ENCODE measurements at regions not wholly inside any gene's neighbourhood (a gene's known extent, or its start where the extent isn't known, plus 50 kb on each side); places are given as distances from the start of the nearest gene placed in this dataset.

DNA sequence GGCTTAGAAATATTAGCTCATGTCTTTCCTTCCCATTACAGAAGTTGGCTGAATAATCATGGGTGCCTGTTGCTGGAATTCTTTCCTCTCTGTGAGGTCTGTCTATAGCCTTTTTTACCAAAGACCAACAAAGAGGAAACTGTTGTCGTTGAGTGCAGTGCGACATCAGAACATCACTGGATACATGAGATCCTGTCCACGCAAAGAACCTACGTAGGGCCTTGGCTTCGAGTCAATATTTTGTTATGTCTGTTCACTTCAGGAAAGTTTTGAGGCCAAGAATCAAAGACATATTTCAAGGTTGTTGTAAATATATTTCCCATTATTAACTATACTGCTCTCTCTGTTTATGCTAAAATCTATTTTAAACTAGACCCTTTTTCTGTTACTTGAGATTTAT, 101.5 kb upstream of the IL12A start:
- intact Hi-C loops (cut with DNase I) = no loop called here
- Histone ChIP-seq H3K4me1 (peaks cover 3 to 23% of the 10 kb centered on the region in 2 donors), H3K9me3 (no peaks in the 10 kb centered on the region), H3K36me3 (peaks cover 0 to 7% of the 10 kb centered on the region in 2 donors), H3K27ac (no peak overlapping the region), H3K27me3 (no peaks in the 10 kb centered on the region), H3K4me3 (no peak overlapping the region)
- no peak for DNase-seq (ENCODE audit: low spot score in 2 of 2)
- TF ChIP-seq CTCF (IDR thresholded peaks at IDR 0.05) = no peak

DNA sequence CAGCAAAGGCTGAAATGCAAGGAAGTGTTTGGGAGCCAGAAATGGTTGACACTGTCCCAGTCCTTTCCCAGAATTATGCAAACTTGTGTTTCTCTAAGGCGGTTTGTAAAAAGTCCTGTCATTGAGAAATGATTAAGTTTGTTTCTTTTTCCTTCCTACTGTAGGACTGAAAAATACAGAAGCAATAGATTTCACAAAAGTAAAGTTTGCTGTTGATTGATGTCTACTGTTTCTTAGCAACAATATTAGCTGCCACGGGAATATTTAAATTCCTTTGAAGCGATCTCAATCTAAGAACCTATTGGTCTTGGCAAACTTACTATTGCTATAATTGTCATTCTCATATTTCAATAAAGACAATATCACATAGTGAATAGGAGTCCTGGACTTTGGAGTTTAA, 100.7 kb upstream of the IL12A start:
- no peak overlapping the region for H3K4me3 ChIP-seq
- H3K36me3 ChIP-seq = peaks cover 1 to 7% of the 10 kb centered on the region in 2 donors
- no peak for DNase-seq (ENCODE audit: low spot score in 2 of 2)
- no peaks in the 10 kb centered on the region for H3K9me3 ChIP-seq
- intact Hi-C loops (cut with DNase I) = no loop called here
- no peak for TF ChIP-seq CTCF (IDR thresholded peaks at IDR 0.05)
- H3K27me3 ChIP-seq = no peaks in the 10 kb centered on the region
- peaks cover 8 to 23% of the 10 kb centered on the region in 2 donors for H3K4me1 ChIP-seq
- no peak overlapping the region for H3K27ac ChIP-seq

- H3K4me1 ChIP-seq = peaks cover 11 to 28% of the 10 kb centered on the region in 2 donors
- TF ChIP-seq CTCF (IDR thresholded peaks at IDR 0.05) = no peak
- H3K27me3 ChIP-seq = no peaks in the 10 kb centered on the region
- no peak overlapping the region for H3K4me3 ChIP-seq
- intact Hi-C loops (cut with DNase I) = no loop called here
- no peak for DNase-seq (ENCODE audit: low spot score in 2 of 2)
- peaks cover 10 to 25% of the 10 kb centered on the region in 2 donors for H3K36me3 ChIP-seq
- no peaks in the 10 kb centered on the region for H3K9me3 ChIP-seq
- no peak overlapping the region for H3K27ac ChIP-seq
Measured at GRCh38 chr3:159892171-159892795, 96.4 kb upstream of the IL12A start.

DNA sequence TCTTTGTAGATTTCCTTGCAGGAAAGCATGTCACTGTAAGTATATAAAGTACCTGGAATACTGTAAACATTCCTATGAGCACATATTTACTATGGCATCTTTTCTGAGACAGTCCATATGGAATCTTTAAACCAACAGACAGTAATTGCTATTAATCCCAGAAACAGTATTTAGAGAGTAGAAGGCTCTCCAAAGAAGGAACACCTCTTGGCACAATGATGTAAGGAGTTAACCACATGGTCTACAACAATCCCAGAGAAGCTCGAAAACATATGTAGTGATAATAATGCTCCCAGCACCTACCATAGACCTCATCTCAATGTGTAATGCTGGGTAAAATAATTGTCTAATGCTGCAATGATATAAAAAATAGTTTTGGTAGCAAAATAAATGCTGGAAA, 95.8 kb upstream of the IL12A start:
- Histone ChIP-seq H3K36me3 (peaks cover 10 to 25% of the 10 kb centered on the region in 2 donors), H3K4me1 (peaks cover 11 to 24% of the 10 kb centered on the region in 2 donors), H3K4me3 (no peak overlapping the region), H3K27me3 (no peaks in the 10 kb centered on the region), H3K27ac (no peak overlapping the region), H3K9me3 (no peaks in the 10 kb centered on the region)
- DNase-seq (ENCODE audit: low spot score in 2 of 2) = no peak
- intact Hi-C loops (cut with DNase I) = no loop called here
- no peak for TF ChIP-seq CTCF (IDR thresholded peaks at IDR 0.05)

GRCh38 chr3:159894386-159894785, 94.2 kb upstream of the IL12A start:
- no peak for DNase-seq (ENCODE audit: low spot score in 2 of 2)
- no peak overlapping the region for H3K4me3 ChIP-seq
- no peaks in the 10 kb centered on the region for H3K9me3 ChIP-seq
- no peak overlapping the region for H3K27ac ChIP-seq
- no peak for TF ChIP-seq CTCF (IDR thresholded peaks at IDR 0.05)
- intact Hi-C loops (cut with DNase I) = no loop called here
- peaks cover 10 to 31% of the 10 kb centered on the region in 2 donors for H3K36me3 ChIP-seq
- no peaks in the 10 kb centered on the region for H3K27me3 ChIP-seq
- peaks cover 11 to 22% of the 10 kb centered on the region in 2 donors for H3K4me1 ChIP-seq

DNA sequence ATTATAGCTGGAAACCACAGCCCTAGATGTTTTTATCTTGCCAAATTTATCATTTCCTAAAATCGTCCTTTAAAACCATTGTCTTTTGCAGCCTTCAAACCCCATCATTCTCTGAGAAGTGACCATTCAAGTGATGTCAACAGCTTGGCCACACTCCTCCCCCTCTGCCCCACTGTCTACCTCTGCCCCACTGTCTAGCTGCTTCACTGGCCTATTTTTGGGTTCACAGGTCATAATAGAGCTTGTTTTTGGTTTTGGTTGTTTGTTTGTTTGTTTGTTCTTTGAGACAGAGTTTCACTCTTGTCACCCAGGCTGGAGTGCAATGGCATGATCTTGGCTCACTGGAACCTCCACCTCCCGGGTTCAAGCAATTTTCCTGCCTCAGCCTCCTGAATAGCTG, 93.2 kb upstream of the IL12A start:
- peaks cover 11 to 22% of the 10 kb centered on the region in 2 donors for H3K4me1 ChIP-seq
- no peak for DNase-seq (ENCODE audit: low spot score in 2 of 2)
- H3K36me3 ChIP-seq = peaks cover 10 to 33% of the 10 kb centered on the region in 2 donors
- H3K4me3 ChIP-seq = no peak overlapping the region
- TF ChIP-seq CTCF (IDR thresholded peaks at IDR 0.05) = no peak
- H3K27ac ChIP-seq = no peak overlapping the region
- H3K9me3 ChIP-seq = no peaks in the 10 kb centered on the region
- no peaks in the 10 kb centered on the region for H3K27me3 ChIP-seq
- intact Hi-C loops (cut with DNase I) = no loop called here
